GM06990 (cell line): ENCODE measurements at regions not wholly inside any gene's neighbourhood (a gene's known extent, or its start where the extent isn't known, plus 50 kb on each side); places are given as distances from the start of the nearest gene placed in this dataset.

ENCODE experiments used
- DNase-seq: peaks from one replicate; pipeline ENCODE4 v3.0.0-alpha.2; 2011; ENCODE audit not compliant: insufficient read length; ENCODE audit errors: extremely low read depth
- H3K27me3 ChIP-seq: replicated peaks from 2 replicates; pipeline ENCODE4 v1.6.0; 2011; ENCODE audit warnings: low read length; ENCODE audit not compliant: control insufficient read depth, insufficient read depth
- H3K36me3 ChIP-seq: 2 replicates; pipeline ENCODE4 v1.5.1; 2011; ENCODE audit warnings: low read length; ENCODE audit not compliant: control insufficient read depth, insufficient read depth
- H3K4me3 ChIP-seq: replicated peaks from 2 replicates; pipeline ENCODE4 v1.5.1; 2011; ENCODE audit warnings: low read depth, mild to moderate bottlenecking, control low read depth, low read length
- CTCF ChIP-seq: IDR thresholded peaks from 2 replicates; pipeline ENCODE4 v1.5.1; 2011; ENCODE audit warnings: low read length, control low read depth, mild to moderate bottlenecking, inconsistent platforms; ENCODE audit not compliant: insufficient read depth, poor library complexity, severe bottlenecking

- no peak overlapping the region for H3K4me3 ChIP-seq
- H3K36me3 ChIP-seq = no peaks in the 10 kb centered on the region
- no peak for DNase-seq
- H3K27me3 ChIP-seq = no peaks in the 10 kb centered on the region
- no peak for TF ChIP-seq CTCF
Observed at GRCh38 chr16:9141813-9142212, 50.4 kb downstream of the HAPSTR1 start.

- H3K36me3 ChIP-seq = no peaks in the 10 kb centered on the region
- no peak overlapping the region for H3K4me3 ChIP-seq
- H3K27me3 ChIP-seq = no peaks in the 10 kb centered on the region
- no peak for DNase-seq
- no peak for TF ChIP-seq CTCF
Observed at GRCh38 chr16:9144106-9144505, 52.7 kb downstream of the HAPSTR1 start.

GRCh38 chr16:9148374-9149015 is 57.1 kb downstream of the HAPSTR1 start:
- no peaks in the 10 kb centered on the region for H3K27me3 ChIP-seq

GRCh38 chr16:9151074-9151473 is 59.6 kb downstream of the HAPSTR1 start:
- Histone ChIP-seq H3K4me3 (no peak overlapping the region), H3K36me3 (no peaks in the 10 kb centered on the region), H3K27me3 (no peaks in the 10 kb centered on the region)
- DNase-seq = no peak
- TF ChIP-seq CTCF = no peak

More at GRCh38 chr16:9148374-9149015, 57.1 kb downstream of the HAPSTR1 start:
- Histone ChIP-seq H3K36me3 (no peaks in the 10 kb centered on the region), H3K4me3 (no peak overlapping the region)
- no peak for TF ChIP-seq CTCF
- no peak for DNase-seq

GRCh38 chr16:9151597-9151996 is 60.2 kb downstream of the HAPSTR1 start:
- no peak for TF ChIP-seq CTCF
- no peak for DNase-seq
- Histone ChIP-seq H3K27me3 (no peaks in the 10 kb centered on the region), H3K36me3 (no peaks in the 10 kb centered on the region), H3K4me3 (no peak overlapping the region)
